Sigmoid colon (tissue), 6 donors: ENCODE measurements at regions not wholly inside any gene's neighbourhood (a gene's known extent, or its start where the extent isn't known, plus 50 kb on each side); places are given as distances from the start of the nearest gene placed in this dataset.

Experiments used
- DNase-seq: peaks from one replicate; pipeline ENCODE4 v3.0.0-alpha.2; 2019
- H3K27ac ChIP-seq, 4 donors: fragments of 200-600 bp; sonication (generic); one replicate each; pipeline ENCODE4 v1.5.1; 2016 to 2019; ENCODE audit warnings: mild to moderate bottlenecking in 1 of 4
- H3K27me3 ChIP-seq, 3 donors: fragments of 200-600 bp; sonication (generic); one replicate each; pipeline ENCODE4 v1.5.1; 2019; ENCODE audit warnings: mild to moderate bottlenecking in 1 of 3
- H3K36me3 ChIP-seq, 4 donors: fragments of 200-600 bp; sonication (generic); one replicate each; pipeline ENCODE4 v1.5.1; 2016 to 2019
- H3K4me1 ChIP-seq, 4 donors: fragments of 200-600 bp; sonication (generic); one replicate each; pipeline ENCODE4 v1.5.1; 2017 to 2019
- H3K4me3 ChIP-seq, 4 donors: fragments of 200-600 bp; sonication (generic); one replicate each; pipeline ENCODE4 v1.5.1; 2017 to 2019; ENCODE audit warnings: mild to moderate bottlenecking in 2 of 4, moderate library complexity in 1 of 4
- H3K9me3 ChIP-seq, 4 donors: fragments of 200-600 bp in 3 of 4; sonication (generic) in 3 of 4; one replicate each; pipeline versions ENCODE4 v1.5.1 to v1.6.1; 2013 to 2019
- CTCF ChIP-seq, 4 experiments: fragments of 450-650 bp in 3 of 4; fragments of 200-600 bp in 1 of 4; IDR thresholded peaks; one replicate each; pipeline ENCODE4 v1.5.1; 2016 to 2019; ENCODE audit warnings: antibody characterized with exemption in 4 of 4, mild to moderate bottlenecking in 3 of 4, moderate library complexity in 2 of 4
- EP300 ChIP-seq, 4 donors: sonication (generic); formaldehyde crosslinking; IDR thresholded peaks; one replicate each; pipeline ENCODE4 v1.6.1; 2017; ENCODE audit warnings: antibody characterized with exemption in 4 of 4
- POLR2A ChIP-seq, 2 donors: fragments of 450-650 bp; IDR thresholded peaks; one replicate each; pipeline ENCODE4 v1.6.1; 2016; ENCODE audit warnings: antibody characterized with exemption in 2 of 2, mild to moderate bottlenecking in 2 of 2, moderate library complexity in 2 of 2
- POLR2AphosphoS5 ChIP-seq, 4 donors: sonication (generic); formaldehyde crosslinking; IDR thresholded peaks; one replicate each; pipeline ENCODE4 v1.6.1; 2017; ENCODE audit warnings: antibody characterized with exemption in 4 of 4
- WGBS, 2 donors: extraction: QIAGEN DNeasy Blood & Tissue Kit; methylation state at CpG; one replicate each; pipeline ENCODE4 v1.1.7; 2013; 5-methylcytosine and 5-hydroxymethylcytosine counted together
- intact Hi-C: fragments of 100-400 bp; cut with DNase I; formaldehyde crosslinking; loops from one replicate; pipeline ENCODE4 v1.15.1; 2023
- donor health status: healthy with polysubstance abuse.
- donor health status: healthy.

- Histone ChIP-seq H3K4me3 (no peak overlapping the region), H3K9me3 (no peaks in the 10 kb centered on the region), H3K27me3 (no peaks in the 10 kb centered on the region), H3K4me1 (no peaks in the 10 kb centered on the region), H3K36me3 (no peaks in the 10 kb centered on the region), H3K27ac (no peak overlapping the region)
- DNase-seq, result no peak
- no peak for TF ChIP-seq POLR2AphosphoS5 (IDR thresholded peaks at IDR 0.05)
- no peak for TF ChIP-seq POLR2A (IDR thresholded peaks at IDR 0.05)
- no peak for TF ChIP-seq EP300 (IDR thresholded peaks at IDR 0.05)
- TF ChIP-seq CTCF (IDR thresholded peaks at IDR 0.05), result no peak
- 87 to 90% methylated on average over 2 of the region's 2 CpGs for WGBS, 2 donors
- intact Hi-C loops, result no loop called here
These were observed 125.9 kb upstream of the SPON1 start for GRCh38 chr11:13836666-13837065.

DNA sequence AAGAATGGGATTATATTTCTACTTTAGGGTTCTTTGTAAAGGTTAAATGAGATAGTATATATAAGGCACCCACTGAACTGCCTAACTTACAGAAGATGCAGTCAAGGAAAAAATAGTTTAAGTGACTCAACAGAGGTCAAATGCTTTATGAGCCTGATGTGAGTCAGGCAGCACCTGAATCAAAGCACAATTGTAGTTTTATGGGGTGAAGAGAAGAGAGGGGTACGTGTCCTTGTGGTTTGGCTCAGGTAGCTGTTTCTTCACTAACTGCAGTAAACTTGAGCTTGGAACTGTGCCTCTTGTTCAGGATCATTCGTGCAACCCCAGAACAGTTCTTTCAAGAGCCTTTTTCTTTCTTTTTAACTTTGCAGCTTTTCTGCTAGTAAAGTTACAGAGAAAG lies 125.2 kb upstream of the SPON1 start:
- intact Hi-C loops, result no loop called here
- WGBS, 2 donors, result 11 to 52% methylated on average over 2 of the region's 2 CpGs
- DNase-seq, result no peak
- Histone ChIP-seq H3K4me3 (no peak overlapping the region), H3K4me1 (no peaks in the 10 kb centered on the region), H3K27ac (no peak overlapping the region), H3K36me3 (no peaks in the 10 kb centered on the region), H3K27me3 (no peaks in the 10 kb centered on the region), H3K9me3 (no peaks in the 10 kb centered on the region)
- TF ChIP-seq POLR2AphosphoS5 (IDR thresholded peaks at IDR 0.05), result no peak
- no peak for TF ChIP-seq CTCF (IDR thresholded peaks at IDR 0.05)
- TF ChIP-seq POLR2A (IDR thresholded peaks at IDR 0.05), result no peak
- TF ChIP-seq EP300 (IDR thresholded peaks at IDR 0.05), result no peak

- no peak overlapping the region for H3K4me3 ChIP-seq
- 74 to 77% methylated on average over 3 of the region's 3 CpGs for WGBS, 2 donors
- no peak for DNase-seq
- H3K27me3 ChIP-seq, result no peaks in the 10 kb centered on the region
- intact Hi-C loops, result no loop called here
- TF ChIP-seq POLR2AphosphoS5 (IDR thresholded peaks at IDR 0.05), result no peak
- no peak for TF ChIP-seq POLR2A (IDR thresholded peaks at IDR 0.05)
- no peak for TF ChIP-seq EP300 (IDR thresholded peaks at IDR 0.05)
- no peak for TF ChIP-seq CTCF (IDR thresholded peaks at IDR 0.05)
- no peaks in the 10 kb centered on the region for H3K4me1 ChIP-seq
- no peaks in the 10 kb centered on the region for H3K36me3 ChIP-seq
- H3K27ac ChIP-seq, result no peak overlapping the region
- H3K9me3 ChIP-seq, result no peaks in the 10 kb centered on the region
These were observed 121.1 kb upstream of the SPON1 start for GRCh38 chr11:13841393-13841792.

- intact Hi-C loops, result no loop called here
- no peak for DNase-seq
- Histone ChIP-seq H3K4me1 (no peaks in the 10 kb centered on the region), H3K36me3 (no peaks in the 10 kb centered on the region), H3K27me3 (no peaks in the 10 kb centered on the region), H3K4me3 (no peak overlapping the region), H3K9me3 (no peaks in the 10 kb centered on the region), H3K27ac (no peak overlapping the region)
- TF ChIP-seq EP300 (IDR thresholded peaks at IDR 0.05) (no peak), CTCF (IDR thresholded peaks at IDR 0.05) (no peak), POLR2A (IDR thresholded peaks at IDR 0.05) (no peak), POLR2AphosphoS5 (IDR thresholded peaks at IDR 0.05) (no peak)
These were observed 114.5 kb upstream of the SPON1 start for GRCh38 chr11:13848031-13848430.

DNA sequence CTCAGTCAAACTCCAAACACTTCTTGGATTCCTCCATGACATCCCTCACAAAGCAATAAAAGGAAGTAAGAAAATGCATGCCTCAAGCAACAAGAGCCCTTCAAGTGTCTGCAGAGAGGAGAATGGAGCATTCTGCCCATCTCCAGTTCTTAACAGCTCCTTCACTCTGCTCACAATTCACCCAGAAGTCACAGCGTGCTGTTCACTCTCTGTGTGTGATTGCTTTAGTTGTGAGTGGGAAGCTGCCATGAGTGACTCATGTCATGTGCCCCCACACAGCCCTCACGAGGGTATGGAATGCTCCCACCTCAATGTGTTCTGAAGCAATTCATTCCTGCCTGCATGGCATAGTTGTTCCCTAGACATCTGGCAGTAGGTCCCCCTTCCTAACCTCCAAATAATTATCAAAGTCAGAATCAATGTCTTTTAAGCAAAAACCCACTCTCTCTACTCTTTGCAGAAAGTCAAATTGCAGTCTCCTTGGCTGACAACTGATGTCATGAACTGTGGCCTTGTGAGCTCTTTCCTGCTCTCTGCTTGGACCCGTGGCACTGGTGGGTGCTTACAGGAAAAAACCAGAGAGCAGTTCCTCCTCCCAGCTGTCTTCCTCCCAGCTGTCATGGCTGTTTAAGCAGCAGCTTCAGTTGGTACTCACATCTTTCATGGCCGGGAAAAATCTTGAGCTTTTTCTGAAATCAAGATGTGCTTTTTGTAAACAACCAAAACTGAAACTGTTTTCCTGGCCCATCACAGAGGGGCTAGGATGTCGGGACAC lies 112.1 kb upstream of the SPON1 start:
- H3K4me3 ChIP-seq, result no peak overlapping the region
- H3K9me3 ChIP-seq, result no peaks in the 10 kb centered on the region
- intact Hi-C loops, result no loop called here
- H3K4me1 ChIP-seq, result no peaks in the 10 kb centered on the region
- H3K27ac ChIP-seq, result no peak overlapping the region
- TF ChIP-seq EP300 (IDR thresholded peaks at IDR 0.05) (no peak), CTCF (IDR thresholded peaks at IDR 0.05) (no peak), POLR2AphosphoS5 (IDR thresholded peaks at IDR 0.05) (no peak), POLR2A (IDR thresholded peaks at IDR 0.05) (no peak)
- DNase-seq, result no peak
- no peaks in the 10 kb centered on the region for H3K36me3 ChIP-seq
- WGBS, 2 donors, result 56 to 67% methylated on average over 5 of the region's 5 CpGs
- H3K27me3 ChIP-seq, result no peaks in the 10 kb centered on the region
